ENCODE measurements at regions not wholly inside any gene's neighbourhood (a gene's known extent, or its start where the extent isn't known, plus 50 kb on each side); places are given as distances from the start of the nearest gene placed in this dataset.

DNA sequence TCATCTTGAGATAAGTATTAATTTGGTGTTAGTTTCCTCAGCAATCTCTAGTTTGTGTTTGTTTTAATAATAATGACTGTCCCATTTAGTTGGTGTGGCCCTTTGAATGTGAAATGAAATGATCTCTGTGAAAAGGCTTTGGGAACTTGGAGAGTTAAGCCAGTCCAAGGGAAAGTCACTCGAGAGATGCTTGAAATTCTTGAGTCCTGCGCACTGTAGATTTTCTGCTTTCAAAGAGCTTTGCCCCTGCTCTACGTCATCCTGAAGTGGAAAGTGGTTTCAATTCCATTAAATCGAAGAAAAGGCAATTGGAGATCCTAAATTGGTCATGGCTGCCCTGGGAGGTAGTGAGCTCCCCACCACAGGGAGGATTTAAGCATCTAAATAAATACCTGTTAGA is 403.8 kb downstream of the ZNF536 start:
- no peak for TF ChIP-seq EP300 (IDR thresholded peaks at IDR 0.05)
- no peak for TF ChIP-seq POLR2A (IDR thresholded peaks at IDR 0.05)
- TF ChIP-seq, protein P1, sequence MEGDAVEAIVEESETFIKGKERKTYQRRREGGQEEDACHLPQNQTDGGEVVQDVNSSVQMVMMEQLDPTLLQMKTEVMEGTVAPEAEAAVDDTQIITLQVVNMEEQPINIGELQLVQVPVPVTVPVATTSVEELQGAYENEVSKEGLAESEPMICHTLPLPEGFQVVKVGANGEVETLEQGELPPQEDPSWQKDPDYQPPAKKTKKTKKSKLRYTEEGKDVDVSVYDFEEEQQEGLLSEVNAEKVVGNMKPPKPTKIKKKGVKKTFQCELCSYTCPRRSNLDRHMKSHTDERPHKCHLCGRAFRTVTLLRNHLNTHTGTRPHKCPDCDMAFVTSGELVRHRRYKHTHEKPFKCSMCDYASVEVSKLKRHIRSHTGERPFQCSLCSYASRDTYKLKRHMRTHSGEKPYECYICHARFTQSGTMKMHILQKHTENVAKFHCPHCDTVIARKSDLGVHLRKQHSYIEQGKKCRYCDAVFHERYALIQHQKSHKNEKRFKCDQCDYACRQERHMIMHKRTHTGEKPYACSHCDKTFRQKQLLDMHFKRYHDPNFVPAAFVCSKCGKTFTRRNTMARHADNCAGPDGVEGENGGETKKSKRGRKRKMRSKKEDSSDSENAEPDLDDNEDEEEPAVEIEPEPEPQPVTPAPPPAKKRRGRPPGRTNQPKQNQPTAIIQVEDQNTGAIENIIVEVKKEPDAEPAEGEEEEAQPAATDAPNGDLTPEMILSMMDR (IDR thresholded peaks at IDR 0.05) = no peak
- TF ChIP-seq POLR2AphosphoS5 (IDR thresholded peaks at IDR 0.05) = no peak
